ENCODE measurements at regions not wholly inside any gene's neighbourhood (a gene's known extent, or its start where the extent isn't known, plus 50 kb on each side); places are given as distances from the start of the nearest gene placed in this dataset.

GRCh38 chr11:105312266-105312665 lies 172.7 kb upstream of the CARD18 start:
- TF ChIP-seq CTCF (IDR thresholded peaks at IDR 0.05): no peak
- no peak for TF ChIP-seq POLR2A (IDR thresholded peaks at IDR 0.05)
